GM21381 (cell line): ENCODE measurements at regions not wholly inside any gene's neighbourhood (a gene's known extent, or its start where the extent isn't known, plus 50 kb on each side); places are given as distances from the start of the nearest gene placed in this dataset.
"Not testable (repeated sequence)": the region's sequence is repeated elsewhere in the genome, so short reads cannot be mapped to it uniquely, and the experiment has no call there.

Source experiments
- ATAC-seq: cut with Tn5 transposase; IDR thresholded peaks from one replicate; pipeline ENCODE4 v1.9.1; 2021; ENCODE audit warnings: mild to moderate bottlenecking, moderate library complexity; ENCODE audit not compliant: unreplicated experiment

- ATAC-seq: no peak
Observed at GRCh38 chr7:41438705-41439514, 264.0 kb downstream of the INHBA start.

DNA sequence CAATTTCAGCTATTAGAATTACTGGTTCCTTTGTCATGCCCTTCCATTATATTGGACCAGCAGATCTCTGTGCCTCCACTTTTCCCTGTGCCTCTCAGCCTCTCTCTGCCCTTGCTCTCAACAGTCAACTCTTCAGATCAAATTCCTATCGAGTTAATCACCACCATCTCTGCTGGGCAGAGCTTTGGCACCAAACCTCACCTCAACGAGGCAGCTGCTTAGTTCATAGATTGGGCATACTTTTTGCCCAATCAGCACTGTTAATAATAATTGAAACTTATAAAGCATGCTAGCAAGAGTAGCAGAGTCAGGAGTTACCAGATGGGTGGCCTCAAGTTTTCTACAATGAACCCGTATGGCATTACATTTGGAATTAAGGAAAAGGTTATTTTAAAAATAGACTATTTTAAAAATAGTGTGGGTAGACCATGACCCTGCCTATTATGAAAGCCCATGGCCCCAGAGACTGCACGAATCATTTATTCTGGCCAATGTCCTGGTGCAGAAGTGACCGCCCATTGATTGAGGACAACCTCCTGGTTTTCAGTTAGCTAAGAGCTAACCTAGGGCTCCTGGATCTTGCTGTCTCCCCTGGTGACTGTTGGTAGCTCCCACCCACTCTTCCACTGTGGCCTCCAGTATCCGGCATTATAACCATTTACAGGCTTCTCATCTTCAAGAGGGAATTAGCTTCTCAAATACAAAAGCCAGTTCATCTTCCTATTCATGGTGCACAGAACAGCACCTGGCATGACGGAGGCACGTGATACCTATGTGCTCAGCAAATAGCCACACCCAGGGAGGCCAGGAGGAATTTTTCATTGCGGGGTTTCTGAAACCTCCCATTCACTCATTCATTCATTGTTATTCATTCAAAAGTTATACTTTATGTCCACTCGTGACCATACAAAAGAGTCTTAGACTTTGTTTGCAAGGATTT is 265.4 kb downstream of the INHBA start:
- no peak for ATAC-seq

GRCh38 chr7:41436139-41436538 is 266.8 kb downstream of the INHBA start:
- no peak for ATAC-seq

- ATAC-seq: not testable (repeated sequence)
Observed at GRCh38 chr7:41435020-41435419, 267.9 kb downstream of the INHBA start.

DNA sequence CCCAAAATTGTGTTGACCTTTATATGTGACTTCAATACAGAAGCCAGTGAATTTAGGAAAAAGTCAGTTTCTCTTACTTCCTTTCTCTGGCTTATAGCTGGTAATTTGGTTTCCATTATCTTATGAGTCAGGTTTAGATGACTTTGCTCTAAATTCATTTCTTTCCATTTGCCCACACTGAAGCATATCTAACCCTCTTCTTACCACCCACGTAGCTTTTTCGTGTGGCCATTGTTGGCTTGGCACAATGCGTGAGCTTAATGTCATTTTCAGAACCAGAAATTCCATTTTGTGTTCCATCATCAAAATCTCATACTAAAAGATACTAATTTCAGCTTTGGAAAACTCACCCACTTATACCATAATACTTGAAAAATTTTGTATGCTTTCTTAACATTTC is 271.2 kb downstream of the INHBA start:
- ATAC-seq: no peak

DNA sequence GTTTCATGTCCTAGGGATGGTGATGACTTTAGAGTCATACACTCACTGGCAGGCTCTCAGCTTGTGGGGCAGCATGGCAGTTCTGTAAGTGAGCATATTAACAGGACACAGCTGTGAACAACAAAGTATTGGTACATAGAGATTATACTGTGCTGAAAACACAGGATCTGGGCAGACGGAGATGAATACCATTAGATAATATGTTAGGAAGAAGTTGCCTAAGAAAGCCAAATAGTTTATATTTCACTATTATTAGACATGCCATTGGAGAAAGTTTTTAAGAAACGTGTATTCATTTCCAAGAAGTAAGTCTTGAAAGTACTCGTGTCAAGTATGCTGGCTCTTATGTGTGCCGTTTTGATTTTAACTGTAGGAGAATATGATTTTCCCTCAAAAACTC is 274.5 kb downstream of the INHBA start:
- ATAC-seq: no peak

- ATAC-seq: no peak
Observed at GRCh38 chr7:41425926-41426325, 277.0 kb downstream of the INHBA start.

DNA sequence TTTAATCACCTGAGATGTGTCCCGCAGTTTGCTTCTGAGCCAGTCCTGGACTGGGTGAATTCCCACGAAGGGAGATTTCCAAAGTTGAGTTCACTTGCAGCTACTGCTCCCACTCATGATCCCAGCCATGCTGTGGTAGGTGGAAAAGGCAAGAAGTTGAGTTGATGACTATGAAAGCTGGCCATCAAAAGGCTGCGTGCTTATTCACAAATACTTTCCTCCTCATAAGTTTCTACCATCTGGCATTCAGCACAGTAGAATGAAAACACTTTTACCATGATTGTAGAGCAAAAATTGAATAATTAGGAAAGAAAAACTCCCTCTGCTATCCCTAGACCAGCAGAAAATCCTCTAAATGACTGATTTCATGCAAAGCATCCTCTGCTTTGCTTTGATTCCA is 281.8 kb downstream of the INHBA start:
- ATAC-seq: no peak

- ATAC-seq: no peak
Observed at GRCh38 chr7:41420421-41420820, 282.5 kb downstream of the INHBA start.

DNA sequence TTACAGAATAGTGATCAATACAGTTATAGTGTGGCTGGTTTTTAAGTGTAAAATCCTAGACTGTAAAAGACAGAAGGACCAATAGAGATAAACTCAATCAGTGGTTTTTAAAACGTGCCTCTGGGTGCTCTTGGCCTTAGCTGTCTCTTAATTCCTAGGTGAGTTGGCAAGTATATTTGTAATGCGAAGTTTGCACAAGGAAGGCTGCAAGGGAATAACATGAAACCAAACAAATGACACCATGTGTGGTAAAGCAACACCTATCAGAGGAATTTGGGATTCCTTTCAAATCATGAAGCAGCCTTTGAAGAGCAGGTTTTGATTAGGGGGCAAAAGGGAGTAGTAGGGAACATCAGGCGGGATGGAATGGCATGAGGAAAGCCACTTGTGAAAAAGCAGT is 284.6 kb downstream of the INHBA start:
- no peak for ATAC-seq

- ATAC-seq: no peak
Observed at GRCh38 chr7:41416208-41416595, 286.7 kb downstream of the INHBA start.

DNA sequence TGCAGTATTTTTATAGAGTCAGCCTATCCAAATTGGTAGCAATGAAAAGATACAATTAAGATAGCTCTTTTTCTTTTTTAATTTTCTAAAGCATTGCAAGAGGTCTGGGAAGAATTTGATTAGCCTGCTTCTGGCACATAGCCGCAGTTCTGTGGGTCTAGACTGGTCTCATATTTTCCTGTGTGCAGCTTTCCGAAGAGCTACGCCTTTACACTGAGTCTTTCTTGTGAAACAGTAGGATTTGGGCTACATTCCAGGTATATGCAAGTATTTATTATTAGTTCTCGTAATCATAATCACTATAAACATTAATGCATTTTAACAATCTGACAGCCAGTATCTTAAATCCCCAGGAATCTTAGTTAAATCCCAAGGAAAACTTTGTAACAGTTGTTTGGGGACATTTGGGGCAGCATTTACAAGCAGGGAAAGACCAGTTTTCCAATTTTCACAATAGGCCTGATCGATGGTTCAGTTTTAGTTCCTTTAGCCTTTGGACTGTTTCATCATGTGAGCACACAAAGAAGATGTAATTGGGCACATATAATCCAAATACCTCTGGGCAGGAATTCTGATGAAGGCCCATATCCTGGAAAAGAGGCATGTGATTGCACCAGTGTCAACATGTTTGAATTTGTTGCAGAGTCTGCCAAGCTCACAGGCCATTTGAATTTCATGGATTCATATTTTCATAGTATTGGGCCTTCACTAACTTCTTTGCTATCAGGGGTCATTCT is 287.3 kb downstream of the INHBA start:
- no peak for ATAC-seq

GRCh38 chr7:41415051-41415450 is 287.8 kb downstream of the INHBA start:
- no peak for ATAC-seq

GRCh38 chr7:41404375-41405074 is 298.4 kb downstream of the INHBA start:
- ATAC-seq: no peak

DNA sequence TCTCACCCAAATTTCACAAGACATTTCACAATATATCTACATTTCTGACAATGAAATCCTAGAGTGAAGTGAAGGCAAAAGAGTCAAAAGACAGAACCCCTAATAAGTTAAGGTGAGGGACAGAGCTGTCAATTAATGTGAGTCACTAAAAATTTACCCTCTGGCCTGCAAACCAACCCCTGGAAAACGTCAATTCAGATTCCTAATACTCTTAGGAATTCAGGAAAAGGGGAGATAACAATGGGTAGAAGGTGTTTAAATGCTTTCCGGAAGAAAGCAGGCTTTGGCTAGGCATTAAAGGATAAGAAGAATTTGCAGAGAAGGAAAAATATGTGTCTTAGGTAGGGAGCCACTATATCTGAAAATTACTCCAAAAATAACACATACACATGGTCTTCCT is 299.6 kb downstream of the INHBA start:
- ATAC-seq: no peak

DNA sequence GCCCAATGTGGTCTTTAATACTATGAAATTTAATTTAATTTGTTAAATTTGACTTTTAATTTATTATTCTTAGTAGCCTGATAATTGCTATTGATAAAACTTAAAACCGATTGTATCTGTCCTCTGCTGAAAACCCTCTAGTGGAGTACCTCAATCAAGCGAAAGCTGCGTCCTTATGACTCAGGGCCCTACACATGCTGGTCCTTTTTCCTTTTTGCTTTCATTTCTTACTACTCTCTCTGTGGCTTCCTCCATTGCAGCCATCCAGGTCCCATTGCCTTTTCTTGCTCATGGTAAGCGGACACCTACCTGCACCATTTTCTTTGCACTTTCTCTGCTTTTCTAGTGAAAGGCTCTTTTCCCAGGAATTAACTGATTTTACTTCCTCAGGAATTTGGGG is 301.1 kb downstream of the INHBA start:
- ATAC-seq: no peak

DNA sequence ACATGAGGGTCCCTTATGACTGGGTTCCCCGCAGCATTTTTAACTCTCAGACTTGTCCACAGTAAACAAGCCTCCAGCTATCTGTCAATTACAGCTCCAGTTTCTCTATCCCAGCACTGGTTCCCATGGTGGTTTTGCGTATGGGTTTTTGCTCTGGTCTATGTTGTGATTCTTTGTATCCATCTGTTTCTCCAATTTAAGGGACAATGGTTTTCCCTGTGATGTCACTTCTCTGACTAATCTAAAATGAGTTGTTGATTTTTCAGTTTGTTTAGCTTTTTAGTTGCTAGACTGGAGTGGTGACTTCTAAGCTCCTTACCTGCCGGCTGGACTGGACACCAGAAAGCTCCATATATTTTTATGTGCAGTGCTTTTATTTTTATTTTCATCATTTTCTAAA is 303.7 kb downstream of the INHBA start:
- no peak for ATAC-seq

GRCh38 chr7:41391818-41392217 is 311.1 kb downstream of the INHBA start:
- ATAC-seq: no peak

DNA sequence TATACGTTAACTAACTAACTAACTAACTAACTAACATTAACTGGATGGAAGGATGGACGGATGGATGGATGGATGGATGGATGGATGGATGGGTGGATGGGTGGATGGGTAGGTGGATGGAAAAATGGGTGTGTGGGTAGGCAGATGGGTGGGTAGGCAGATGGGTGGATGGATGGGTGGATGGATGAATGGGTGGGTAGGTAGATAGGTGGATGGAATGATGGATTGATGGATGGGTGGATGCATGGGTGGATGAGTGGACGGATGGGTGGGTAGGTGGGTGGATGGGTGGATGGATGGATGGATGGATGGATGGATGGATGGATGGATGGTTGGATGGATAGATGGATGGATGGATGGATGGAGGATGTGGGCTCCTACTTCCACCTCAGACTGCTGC is 314.0 kb downstream of the INHBA start:
- not testable (repeated sequence) for ATAC-seq

GRCh38 chr7:41385996-41386395 is 316.9 kb downstream of the INHBA start:
- no peak for ATAC-seq

DNA sequence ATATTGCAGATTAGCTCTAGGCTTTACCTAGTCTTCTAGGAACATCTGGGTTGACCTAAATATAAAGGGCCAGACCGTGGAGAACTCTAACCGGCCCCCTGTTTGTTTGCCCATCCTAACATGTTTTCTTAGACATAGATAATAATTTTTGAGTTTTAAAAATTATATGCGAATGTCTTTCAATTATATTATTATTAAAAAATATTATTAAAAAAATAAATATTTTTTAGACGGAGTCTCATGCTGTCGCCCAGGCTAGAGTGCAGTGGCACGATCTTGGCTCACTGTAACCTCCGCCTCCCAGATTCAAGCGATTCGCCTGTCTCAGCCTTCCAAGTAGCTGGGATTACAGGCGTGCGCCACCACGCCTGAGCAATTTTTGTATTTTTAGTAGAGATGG is 318.5 kb downstream of the INHBA start:
- ATAC-seq: no peak
